GM23338 (cell line): ENCODE measurements at regions not wholly inside any gene's neighbourhood (a gene's known extent, or its start where the extent isn't known, plus 50 kb on each side); places are given as distances from the start of the nearest gene placed in this dataset.

Source experiments
- CREB1 ChIP-seq: fragments of 250-450 bp; sonication (Bioruptor Pico); IDR thresholded peaks from 2 replicates; pipeline ENCODE4 v1.5.0; 2020; ENCODE audit warnings: low read depth, mild to moderate bottlenecking, moderate library complexity
- EZH2phosphoT487 ChIP-seq: fragments of 200-600 bp; sonication (generic); IDR thresholded peaks from one replicate; pipeline ENCODE4 v1.8.1; 2018; ENCODE audit warnings: antibody characterized with exemption; ENCODE audit not compliant: unreplicated experiment
- TF ChIP-seq, protein P1 (sequence below), 2 experiments: fragments of 200-600 bp in 1 of 2; sonication (generic) in 1 of 2; conservative IDR thresholded peaks; 2 replicates each; pipeline versions ENCODE4 v1.5.1 to v1.6.1; 2016 to 2017; ENCODE audit warnings: antibody characterized with exemption in 2 of 2, low read depth in 2 of 2, mild to moderate bottlenecking in 2 of 2, moderate library complexity in 1 of 2

DNA sequence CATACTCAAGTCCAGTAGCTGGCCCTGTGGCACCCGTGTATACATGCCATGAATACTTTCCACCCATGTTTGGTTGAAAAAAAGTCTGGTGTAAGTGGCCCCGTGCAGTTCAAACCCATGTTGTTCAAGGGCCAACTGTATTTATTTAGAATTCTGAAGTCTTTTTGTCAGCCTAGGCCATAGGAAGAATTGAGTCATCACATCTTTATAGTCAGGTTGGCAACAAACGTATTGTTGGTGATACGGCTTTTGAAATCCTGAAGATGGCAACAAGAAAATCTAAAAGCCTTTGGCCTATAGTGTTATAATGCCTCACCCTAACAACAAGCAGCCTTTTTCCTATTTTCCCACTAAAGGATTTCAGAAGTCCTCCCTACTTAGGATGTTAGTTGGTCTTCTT lies 363.6 kb downstream of the PLPP3 start:
- TF ChIP-seq, protein P1, sequence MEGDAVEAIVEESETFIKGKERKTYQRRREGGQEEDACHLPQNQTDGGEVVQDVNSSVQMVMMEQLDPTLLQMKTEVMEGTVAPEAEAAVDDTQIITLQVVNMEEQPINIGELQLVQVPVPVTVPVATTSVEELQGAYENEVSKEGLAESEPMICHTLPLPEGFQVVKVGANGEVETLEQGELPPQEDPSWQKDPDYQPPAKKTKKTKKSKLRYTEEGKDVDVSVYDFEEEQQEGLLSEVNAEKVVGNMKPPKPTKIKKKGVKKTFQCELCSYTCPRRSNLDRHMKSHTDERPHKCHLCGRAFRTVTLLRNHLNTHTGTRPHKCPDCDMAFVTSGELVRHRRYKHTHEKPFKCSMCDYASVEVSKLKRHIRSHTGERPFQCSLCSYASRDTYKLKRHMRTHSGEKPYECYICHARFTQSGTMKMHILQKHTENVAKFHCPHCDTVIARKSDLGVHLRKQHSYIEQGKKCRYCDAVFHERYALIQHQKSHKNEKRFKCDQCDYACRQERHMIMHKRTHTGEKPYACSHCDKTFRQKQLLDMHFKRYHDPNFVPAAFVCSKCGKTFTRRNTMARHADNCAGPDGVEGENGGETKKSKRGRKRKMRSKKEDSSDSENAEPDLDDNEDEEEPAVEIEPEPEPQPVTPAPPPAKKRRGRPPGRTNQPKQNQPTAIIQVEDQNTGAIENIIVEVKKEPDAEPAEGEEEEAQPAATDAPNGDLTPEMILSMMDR (conservative IDR thresholded peaks at IDR 0.05; ENCODE audit: low read depth in 2 of 2): no peak
- TF ChIP-seq CREB1 (no peak), EZH2phosphoT487 (no peak)
